Prostate gland (tissue), 2 donors: ENCODE measurements at regions not wholly inside any gene's neighbourhood (a gene's known extent, or its start where the extent isn't known, plus 50 kb on each side); places are given as distances from the start of the nearest gene placed in this dataset.

Experiments used
- POLR2A ChIP-seq: fragments of 450-650 bp; IDR thresholded peaks from one replicate; pipeline ENCODE4 v1.6.1; 2016; ENCODE audit warnings: antibody characterized with exemption, mild to moderate bottlenecking
- POLR2AphosphoS5 ChIP-seq: sonication (generic); formaldehyde crosslinking; IDR thresholded peaks from one replicate; pipeline ENCODE4 v1.6.1; 2017; ENCODE audit warnings: antibody characterized with exemption
- TF ChIP-seq, protein P1 (sequence below), 4 experiments: fragments of 200-600 bp in 2 of 4; fragments of 450-650 bp in 2 of 4; sonication (generic) in 2 of 4; IDR thresholded peaks; 1 replicate in 3 of 4; 2 replicates in 1 of 4; pipeline ENCODE4 v1.5.1; 2016 to 2019; ENCODE audit warnings: antibody characterized with exemption in 4 of 4, mild to moderate bottlenecking in 2 of 4, moderate library complexity in 2 of 4

DNA sequence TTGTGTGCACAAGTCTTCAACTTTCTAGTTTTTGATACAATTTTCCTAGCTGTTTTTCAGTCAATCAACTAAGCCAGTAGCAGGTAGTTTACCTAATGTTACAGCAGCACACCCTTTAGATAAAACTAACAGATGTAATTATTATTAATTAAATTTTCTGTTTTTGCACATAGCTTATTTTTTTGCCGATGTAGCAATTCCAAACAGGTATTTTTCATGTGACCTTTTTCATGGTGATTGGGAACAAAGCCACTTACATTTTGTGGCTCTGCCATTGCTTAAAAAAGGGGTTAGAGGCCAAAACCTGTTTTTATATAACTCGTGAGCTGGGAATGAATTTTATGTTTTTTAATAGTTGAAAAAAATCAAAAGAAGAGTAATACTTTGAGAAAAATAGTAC, 724.5 kb downstream of the FAM181B start:
- TF ChIP-seq POLR2A (no peak), POLR2AphosphoS5 (no peak)
- TF ChIP-seq, protein P1, sequence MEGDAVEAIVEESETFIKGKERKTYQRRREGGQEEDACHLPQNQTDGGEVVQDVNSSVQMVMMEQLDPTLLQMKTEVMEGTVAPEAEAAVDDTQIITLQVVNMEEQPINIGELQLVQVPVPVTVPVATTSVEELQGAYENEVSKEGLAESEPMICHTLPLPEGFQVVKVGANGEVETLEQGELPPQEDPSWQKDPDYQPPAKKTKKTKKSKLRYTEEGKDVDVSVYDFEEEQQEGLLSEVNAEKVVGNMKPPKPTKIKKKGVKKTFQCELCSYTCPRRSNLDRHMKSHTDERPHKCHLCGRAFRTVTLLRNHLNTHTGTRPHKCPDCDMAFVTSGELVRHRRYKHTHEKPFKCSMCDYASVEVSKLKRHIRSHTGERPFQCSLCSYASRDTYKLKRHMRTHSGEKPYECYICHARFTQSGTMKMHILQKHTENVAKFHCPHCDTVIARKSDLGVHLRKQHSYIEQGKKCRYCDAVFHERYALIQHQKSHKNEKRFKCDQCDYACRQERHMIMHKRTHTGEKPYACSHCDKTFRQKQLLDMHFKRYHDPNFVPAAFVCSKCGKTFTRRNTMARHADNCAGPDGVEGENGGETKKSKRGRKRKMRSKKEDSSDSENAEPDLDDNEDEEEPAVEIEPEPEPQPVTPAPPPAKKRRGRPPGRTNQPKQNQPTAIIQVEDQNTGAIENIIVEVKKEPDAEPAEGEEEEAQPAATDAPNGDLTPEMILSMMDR (IDR thresholded peaks at IDR 0.05) = no peak
